ENCODE measurements at regions not wholly inside any gene's neighbourhood (a gene's known extent, or its start where the extent isn't known, plus 50 kb on each side); places are given as distances from the start of the nearest gene placed in this dataset.

- no peak overlapping the region for H3K4me3 ChIP-seq (ENCODE audit: low read depth, low read length)
- TF ChIP-seq, protein P1, sequence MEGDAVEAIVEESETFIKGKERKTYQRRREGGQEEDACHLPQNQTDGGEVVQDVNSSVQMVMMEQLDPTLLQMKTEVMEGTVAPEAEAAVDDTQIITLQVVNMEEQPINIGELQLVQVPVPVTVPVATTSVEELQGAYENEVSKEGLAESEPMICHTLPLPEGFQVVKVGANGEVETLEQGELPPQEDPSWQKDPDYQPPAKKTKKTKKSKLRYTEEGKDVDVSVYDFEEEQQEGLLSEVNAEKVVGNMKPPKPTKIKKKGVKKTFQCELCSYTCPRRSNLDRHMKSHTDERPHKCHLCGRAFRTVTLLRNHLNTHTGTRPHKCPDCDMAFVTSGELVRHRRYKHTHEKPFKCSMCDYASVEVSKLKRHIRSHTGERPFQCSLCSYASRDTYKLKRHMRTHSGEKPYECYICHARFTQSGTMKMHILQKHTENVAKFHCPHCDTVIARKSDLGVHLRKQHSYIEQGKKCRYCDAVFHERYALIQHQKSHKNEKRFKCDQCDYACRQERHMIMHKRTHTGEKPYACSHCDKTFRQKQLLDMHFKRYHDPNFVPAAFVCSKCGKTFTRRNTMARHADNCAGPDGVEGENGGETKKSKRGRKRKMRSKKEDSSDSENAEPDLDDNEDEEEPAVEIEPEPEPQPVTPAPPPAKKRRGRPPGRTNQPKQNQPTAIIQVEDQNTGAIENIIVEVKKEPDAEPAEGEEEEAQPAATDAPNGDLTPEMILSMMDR (IDR thresholded peaks at IDR 0.05; ENCODE audit: low read depth, low read length), result no peak
- DNase-seq (ENCODE audit: low read depth, low spot score), result no peak
- in situ Hi-C loops (cut with HindIII; ENCODE audit: low sequenced_read_pairs), result no loop called here
Measured at GRCh38 chr1:4064150-4064889, 164.2 kb upstream of the C1orf174 start.

DNA sequence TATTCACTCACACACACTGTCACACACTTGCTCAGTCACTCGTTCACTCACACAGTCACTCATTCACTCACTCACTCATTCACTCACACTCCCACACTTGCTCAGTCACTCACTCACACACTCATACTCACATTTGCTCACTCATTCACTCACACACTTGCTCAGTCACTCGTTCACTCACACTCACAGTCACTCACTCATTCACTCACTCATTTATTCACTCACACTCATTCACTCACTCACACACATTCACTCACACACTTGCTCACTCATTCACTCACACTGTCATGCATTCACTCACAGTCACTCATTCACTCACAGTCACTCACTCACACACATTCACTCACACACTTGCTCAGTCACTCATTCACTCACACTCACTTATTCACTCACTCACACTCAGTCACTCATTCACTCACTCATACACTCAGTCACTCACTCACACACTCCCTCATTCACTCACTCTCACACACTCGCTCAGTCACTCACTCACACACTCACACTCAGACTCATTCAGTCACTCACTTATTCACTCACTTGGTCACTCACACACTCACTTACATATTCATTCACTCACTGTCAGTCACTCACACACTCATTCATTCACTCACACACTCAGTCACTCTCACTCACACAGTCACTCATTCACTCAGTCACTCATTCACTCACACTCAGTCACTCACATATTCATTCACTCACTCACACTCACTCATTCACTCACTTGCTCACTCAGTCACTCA is 167.0 kb upstream of the C1orf174 start:
- no peak for DNase-seq (ENCODE audit: low read depth, low spot score)
- TF ChIP-seq, protein P1 (IDR thresholded peaks at IDR 0.05; ENCODE audit: low read depth, low read length), result no peak
- in situ Hi-C loops (cut with HindIII; ENCODE audit: low sequenced_read_pairs), result no loop called here
- H3K4me3 ChIP-seq (ENCODE audit: low read depth, low read length), result no peak overlapping the region

GRCh38 chr1:4068076-4068475 is 168.0 kb upstream of the C1orf174 start:
- TF ChIP-seq, protein P1 (IDR thresholded peaks at IDR 0.05; ENCODE audit: low read depth, low read length), result no peak
- no peak for DNase-seq (ENCODE audit: low read depth, low spot score)
- in situ Hi-C loops (cut with HindIII; ENCODE audit: low sequenced_read_pairs), result no loop called here
- H3K4me3 ChIP-seq (ENCODE audit: low read depth, low read length), result no peak overlapping the region

DNA sequence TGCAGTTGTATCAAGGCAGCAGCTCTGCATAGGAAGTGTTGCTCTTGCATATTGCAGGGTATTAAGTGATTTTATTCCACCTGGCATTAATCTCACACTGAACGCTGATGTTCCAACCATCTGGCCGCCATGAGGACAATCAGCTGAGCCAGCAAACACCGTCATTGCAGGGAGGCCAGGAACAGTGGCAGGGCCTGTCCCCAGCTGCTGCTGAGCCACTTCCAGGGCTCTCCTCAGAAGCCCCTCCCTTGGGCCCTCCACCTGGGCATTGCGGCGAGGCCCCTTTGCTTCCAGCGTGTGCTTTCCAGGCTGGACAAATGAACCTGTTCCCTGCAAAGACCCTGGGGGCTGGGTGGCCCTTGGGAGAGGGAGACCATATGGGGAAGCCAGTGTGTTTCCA is 171.6 kb upstream of the C1orf174 start:
- TF ChIP-seq, protein P1 (IDR thresholded peaks at IDR 0.05; ENCODE audit: low read depth, low read length), result no peak
- DNase-seq (ENCODE audit: low read depth, low spot score), result no peak
- in situ Hi-C loops (cut with HindIII; ENCODE audit: low sequenced_read_pairs), result no loop called here
- no peak overlapping the region for H3K4me3 ChIP-seq (ENCODE audit: low read depth, low read length)

GRCh38 chr1:4072481-4073153 is 172.5 kb upstream of the C1orf174 start:
- H3K4me3 ChIP-seq (ENCODE audit: low read depth, low read length), result no peak overlapping the region
- in situ Hi-C loops (cut with HindIII; ENCODE audit: low sequenced_read_pairs), result no loop called here
- TF ChIP-seq, protein P1 (IDR thresholded peaks at IDR 0.05; ENCODE audit: low read depth, low read length), result no peak
- no peak for DNase-seq (ENCODE audit: low read depth, low spot score)

- DNase-seq (ENCODE audit: low read depth, low spot score), result no peak
- in situ Hi-C loops (cut with HindIII; ENCODE audit: low sequenced_read_pairs), result no loop called here
- no peak overlapping the region for H3K4me3 ChIP-seq (ENCODE audit: low read depth, low read length)
- TF ChIP-seq, protein P1 (IDR thresholded peaks at IDR 0.05; ENCODE audit: low read depth, low read length), result no peak
Measured at GRCh38 chr1:4075436-4076225, 175.6 kb upstream of the C1orf174 start.

All from astrocyte of the spinal cord (primary cell).